ENCODE measurements at regions not wholly inside any gene's neighbourhood (a gene's known extent, or its start where the extent isn't known, plus 50 kb on each side); places are given as distances from the start of the nearest gene placed in this dataset.

- DNase-seq (no peak), ATAC-seq (no peak), FAIRE-seq (no peak)
- no peaks in the 10 kb centered on the region for H3K36me3 ChIP-seq
- H3K9me3 ChIP-seq, result no peaks in the 10 kb centered on the region
- WGBS, 2 donors, result 51 to 60% methylated on average over 1 of the region's 1 CpG
- intact Hi-C loops (cut with DNase I), result no loop called here
- TF ChIP-seq, protein P1, sequence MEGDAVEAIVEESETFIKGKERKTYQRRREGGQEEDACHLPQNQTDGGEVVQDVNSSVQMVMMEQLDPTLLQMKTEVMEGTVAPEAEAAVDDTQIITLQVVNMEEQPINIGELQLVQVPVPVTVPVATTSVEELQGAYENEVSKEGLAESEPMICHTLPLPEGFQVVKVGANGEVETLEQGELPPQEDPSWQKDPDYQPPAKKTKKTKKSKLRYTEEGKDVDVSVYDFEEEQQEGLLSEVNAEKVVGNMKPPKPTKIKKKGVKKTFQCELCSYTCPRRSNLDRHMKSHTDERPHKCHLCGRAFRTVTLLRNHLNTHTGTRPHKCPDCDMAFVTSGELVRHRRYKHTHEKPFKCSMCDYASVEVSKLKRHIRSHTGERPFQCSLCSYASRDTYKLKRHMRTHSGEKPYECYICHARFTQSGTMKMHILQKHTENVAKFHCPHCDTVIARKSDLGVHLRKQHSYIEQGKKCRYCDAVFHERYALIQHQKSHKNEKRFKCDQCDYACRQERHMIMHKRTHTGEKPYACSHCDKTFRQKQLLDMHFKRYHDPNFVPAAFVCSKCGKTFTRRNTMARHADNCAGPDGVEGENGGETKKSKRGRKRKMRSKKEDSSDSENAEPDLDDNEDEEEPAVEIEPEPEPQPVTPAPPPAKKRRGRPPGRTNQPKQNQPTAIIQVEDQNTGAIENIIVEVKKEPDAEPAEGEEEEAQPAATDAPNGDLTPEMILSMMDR (IDR thresholded peaks at IDR 0.05), result no peak
- H3K4me3 ChIP-seq, result no peak overlapping the region
- no peaks in the 10 kb centered on the region for H3K4me1 ChIP-seq
- H3K27ac ChIP-seq, result no peak overlapping the region
- no peaks in the 10 kb centered on the region for H3K27me3 ChIP-seq
These were observed 245.4 kb upstream of the SPTLC3 start for GRCh38 chr20:12763406-12763805.

DNA sequence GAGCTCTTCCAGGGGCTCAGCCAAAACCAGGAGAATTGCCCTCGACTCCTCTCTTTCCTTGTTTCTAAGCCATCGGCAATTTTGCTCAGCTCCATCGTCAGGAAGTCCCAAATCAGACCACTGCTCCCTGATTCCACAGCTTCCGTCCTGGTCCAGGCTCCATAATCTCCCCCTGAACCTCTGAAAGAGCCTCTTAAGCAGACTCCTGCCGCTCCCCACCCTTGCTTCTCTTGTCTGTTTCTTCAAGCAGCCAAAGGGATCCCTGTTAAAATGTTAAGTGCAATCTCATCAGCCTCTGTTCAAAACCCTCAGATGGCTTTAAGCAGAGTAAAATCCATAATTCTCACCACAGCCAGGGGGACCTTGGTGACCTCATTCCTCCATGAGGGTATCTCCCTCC, 244.7 kb upstream of the SPTLC3 start:
- FAIRE-seq (no peak), DNase-seq (no peak), ATAC-seq (no peak)
- no peak overlapping the region for H3K27ac ChIP-seq
- no peak overlapping the region for H3K4me3 ChIP-seq
- no peaks in the 10 kb centered on the region for H3K36me3 ChIP-seq
- no peaks in the 10 kb centered on the region for H3K9me3 ChIP-seq
- TF ChIP-seq, protein P1 (IDR thresholded peaks at IDR 0.05), result no peak
- H3K27me3 ChIP-seq, result no peaks in the 10 kb centered on the region
- no peaks in the 10 kb centered on the region for H3K4me1 ChIP-seq
- intact Hi-C loops (cut with DNase I), result no loop called here
- WGBS, 2 donors, result 52 to 72% methylated on average over 5 of the region's 5 CpGs

DNA sequence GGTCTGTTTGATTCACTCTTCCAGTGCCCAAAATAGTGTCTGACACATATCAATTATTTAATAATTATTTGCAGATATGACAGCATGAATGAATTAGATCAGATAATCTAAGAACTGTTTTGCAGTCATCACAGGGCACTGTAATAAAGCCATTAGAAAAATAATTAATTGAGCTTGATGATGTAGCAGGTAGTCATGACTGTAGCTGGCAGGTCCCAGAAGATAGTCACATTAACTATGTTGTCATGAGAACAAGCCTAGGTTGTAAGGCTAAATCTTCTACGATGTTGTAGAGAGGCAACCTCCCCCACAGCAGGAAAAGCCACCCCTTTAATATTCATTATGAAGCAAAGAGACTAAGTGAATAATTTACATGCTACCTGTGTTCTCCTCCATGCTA, 243.9 kb upstream of the SPTLC3 start:
- intact Hi-C loops (cut with DNase I), result no loop called here
- FAIRE-seq (no peak), ATAC-seq (no peak), DNase-seq (no peak)
- Histone ChIP-seq H3K4me1 (no peaks in the 10 kb centered on the region), H3K36me3 (no peaks in the 10 kb centered on the region), H3K9me3 (no peaks in the 10 kb centered on the region), H3K27me3 (no peaks in the 10 kb centered on the region), H3K27ac (no peak overlapping the region), H3K4me3 (no peak overlapping the region)
- WGBS, 2 donors, result 0 to 25% methylated on average over 1 of the region's 1 CpG
- TF ChIP-seq, protein P1 (IDR thresholded peaks at IDR 0.05), result no peak

GRCh38 chr20:12773936-12774335, 234.8 kb upstream of the SPTLC3 start:
- H3K27ac ChIP-seq, result no peak overlapping the region
- no peaks in the 10 kb centered on the region for H3K9me3 ChIP-seq
- TF ChIP-seq, protein P1 (IDR thresholded peaks at IDR 0.05), result no peak
- DNase-seq, result no peak
- no peak overlapping the region for H3K4me3 ChIP-seq
- H3K36me3 ChIP-seq, result no peaks in the 10 kb centered on the region
- no peak for FAIRE-seq
- intact Hi-C loops (cut with DNase I), result no loop called here
- 89 to 95% methylated on average over 2 of the region's 2 CpGs for WGBS, 2 donors
- H3K27me3 ChIP-seq, result no peaks in the 10 kb centered on the region
- no peak for ATAC-seq
- no peaks in the 10 kb centered on the region for H3K4me1 ChIP-seq

- TF ChIP-seq, protein P1 (IDR thresholded peaks at IDR 0.05), result no peak
- Histone ChIP-seq H3K9me3 (no peaks in the 10 kb centered on the region), H3K27me3 (no peaks in the 10 kb centered on the region), H3K36me3 (no peaks in the 10 kb centered on the region), H3K4me3 (no peak overlapping the region), H3K4me1 (no peaks in the 10 kb centered on the region), H3K27ac (no peak overlapping the region)
- FAIRE-seq (no peak), ATAC-seq (peak; percentile 27 to 94 (median 67)), DNase-seq (peak in 1 of 6 donors; percentile 12)
- 43 to 45% methylated on average over 5 of the region's 5 CpGs for WGBS, 2 donors
- intact Hi-C loops (cut with DNase I), result no loop called here
These were observed 233.7 kb upstream of the SPTLC3 start for GRCh38 chr20:12775041-12775440.
